Left cardiac atrium (tissue), 4 donors: ENCODE measurements at regions not wholly inside any gene's neighbourhood (a gene's known extent, or its start where the extent isn't known, plus 50 kb on each side); places are given as distances from the start of the nearest gene placed in this dataset.

Experiments
- ATAC-seq, 2 donors: fragments of 200-7000 bp; cut with Tn5 transposase; one replicate each; pipeline ENCODE4 v1.9.1; 2020; ENCODE audit warnings: mild to moderate bottlenecking in 2 of 2, moderate library complexity in 2 of 2
- DNase-seq: peaks from one replicate; pipeline ENCODE4 v3.0.0-alpha.2; 2020
- intact Hi-C, 2 donors: fragments of 100-400 bp; cut with DNase I; formaldehyde crosslinking; loops; one replicate each; pipeline versions ENCODE4 v1.14.1 to v1.15.1; 2022 to 2023
- donor health status: DM: no; HTN: yes; CAD: no.
- donor health status: DM: no; HTN: yes; CAD: no; lungs with severe emphysema.
- donor health status: DM: yes; HTN: yes; CAD: no.
- donor health status: Dilated cardiomyopathy.

DNA sequence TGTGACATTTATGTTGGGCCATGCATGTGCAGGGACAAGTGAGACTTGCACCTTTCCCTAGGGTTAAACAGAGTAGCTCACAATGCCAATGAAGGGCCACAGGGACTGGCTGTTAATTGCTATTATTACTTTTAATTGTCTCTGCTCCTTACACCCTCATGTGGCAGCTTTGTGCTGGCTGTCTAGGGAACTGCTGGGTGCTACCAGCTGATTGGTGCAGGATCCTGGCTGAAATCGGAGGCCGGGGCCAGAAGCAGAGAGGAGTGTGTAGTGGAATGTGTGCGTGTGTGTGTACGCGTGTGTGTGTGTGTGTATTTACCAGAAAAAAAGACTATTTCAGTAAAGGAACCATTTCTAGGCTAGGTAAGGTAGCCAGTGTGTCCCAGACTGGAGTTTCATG, 302.5 kb downstream of the CTTN start:
- ATAC-seq = no peak
- intact Hi-C loops = no loop called here
- no peak for DNase-seq

DNA sequence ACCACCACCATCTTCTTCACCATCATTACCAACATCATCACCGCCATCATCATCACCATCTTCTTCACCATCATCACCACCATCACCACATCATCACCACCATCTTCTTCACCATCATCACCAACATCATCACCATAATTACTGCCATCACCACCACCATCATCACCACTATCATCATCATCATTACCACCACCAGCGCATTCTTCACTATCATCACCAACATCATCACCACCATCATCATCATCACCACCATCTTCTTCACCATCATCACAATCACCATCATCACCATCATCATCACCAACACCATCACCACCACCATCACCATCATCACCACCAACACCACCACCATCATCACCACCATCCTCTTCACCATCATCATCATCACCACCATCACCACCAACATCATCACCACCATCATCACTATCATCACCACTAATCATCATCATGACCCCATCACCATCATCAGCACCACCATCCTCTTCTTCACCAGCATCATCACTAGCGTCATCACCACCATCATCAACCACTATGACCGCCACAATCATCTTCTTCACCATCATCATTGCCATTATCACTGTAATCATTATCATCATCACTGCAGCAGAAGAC, 303.8 kb downstream of the CTTN start:
- intact Hi-C loops = no loop called here
- DNase-seq (no peak), ATAC-seq (no peak)

DNA sequence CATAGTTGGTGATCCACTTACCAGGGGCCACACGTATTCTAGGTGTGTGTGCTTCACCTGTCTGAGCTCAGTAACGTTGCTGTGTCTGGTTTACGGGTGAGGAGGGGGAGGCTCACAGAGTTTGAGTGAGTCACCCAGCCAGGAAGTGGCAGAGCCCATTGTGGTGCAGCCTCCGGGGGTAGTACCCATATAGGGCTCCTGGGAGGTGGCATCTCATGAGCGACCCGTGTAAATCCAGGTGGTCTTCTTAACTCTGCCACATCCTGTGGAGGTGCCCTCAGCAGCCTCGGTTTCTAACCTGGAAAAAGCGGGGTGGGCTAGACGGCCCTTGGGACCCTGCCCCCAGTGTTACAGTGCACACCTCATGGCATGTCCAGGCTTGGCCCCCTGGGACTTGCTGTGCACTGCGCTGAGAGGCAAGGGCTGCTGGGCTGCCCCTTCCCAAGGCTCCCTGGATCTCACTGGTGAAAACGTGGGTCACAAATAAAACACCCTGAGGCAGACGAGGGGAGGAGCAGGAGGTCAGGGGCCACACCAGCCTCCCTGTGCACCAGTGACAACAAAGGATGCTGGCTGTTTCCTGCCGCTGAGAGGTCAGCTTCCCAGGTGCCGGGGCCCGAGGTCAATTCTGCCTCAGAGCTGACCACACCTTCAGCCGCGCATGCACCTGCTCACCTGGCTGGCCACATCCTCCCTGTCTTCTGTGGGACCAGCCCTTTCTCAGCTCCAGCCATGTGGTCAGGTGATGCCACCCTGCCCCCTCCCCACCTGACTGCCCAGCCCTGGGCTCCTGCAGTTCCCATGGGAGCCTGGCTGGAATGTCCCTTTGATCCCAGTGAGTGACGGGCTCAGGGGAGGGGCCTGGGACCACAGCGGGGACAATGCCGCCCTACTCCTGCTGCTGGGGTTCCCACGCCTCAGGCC, 305.1 kb downstream of the CTTN start:
- intact Hi-C loops = no loop called here
- DNase-seq (no peak), ATAC-seq (no peak)

DNA sequence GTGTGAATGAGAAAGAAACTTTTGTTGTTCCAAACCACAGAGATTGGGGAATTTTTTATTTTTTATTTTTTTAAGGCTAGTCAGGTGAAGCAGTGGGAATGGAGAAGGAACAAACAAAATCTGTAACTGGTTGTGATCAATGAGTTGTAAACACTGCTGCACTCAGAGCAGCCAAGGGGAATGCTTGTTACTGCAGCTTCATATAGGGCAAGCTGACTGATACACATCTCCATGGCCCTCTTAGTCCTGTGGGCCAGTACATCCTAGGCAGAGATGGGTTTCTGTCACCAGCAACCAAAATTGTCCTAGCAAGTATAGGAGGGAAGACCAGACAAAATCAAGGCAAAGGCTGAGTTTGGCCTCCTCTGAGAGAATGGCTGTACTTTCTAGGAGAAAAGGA, 306.8 kb downstream of the CTTN start:
- no peak for ATAC-seq
- no peak for DNase-seq
- intact Hi-C loops = no loop called here

DNA sequence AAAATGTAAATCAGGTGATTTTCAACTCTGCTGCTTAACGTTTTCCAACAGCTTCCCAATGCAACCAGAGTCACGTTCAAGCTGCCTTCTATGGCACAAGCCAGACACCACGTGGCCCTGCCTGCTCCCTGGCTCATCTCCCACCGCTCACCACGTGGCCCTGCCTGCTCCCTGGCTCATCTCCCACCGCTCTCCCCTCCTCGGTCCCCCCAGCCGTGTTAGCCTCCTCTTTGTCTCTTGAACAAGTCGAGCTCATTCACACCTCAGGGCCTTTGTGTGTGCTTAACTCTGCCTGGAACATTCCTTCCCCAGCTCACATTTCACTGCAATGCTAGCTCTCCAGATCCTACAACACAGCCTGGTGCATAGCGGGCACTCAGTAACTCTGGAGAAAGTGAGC, 307.6 kb downstream of the CTTN start:
- intact Hi-C loops = no loop called here
- DNase-seq = no peak
- ATAC-seq = no peak

DNA sequence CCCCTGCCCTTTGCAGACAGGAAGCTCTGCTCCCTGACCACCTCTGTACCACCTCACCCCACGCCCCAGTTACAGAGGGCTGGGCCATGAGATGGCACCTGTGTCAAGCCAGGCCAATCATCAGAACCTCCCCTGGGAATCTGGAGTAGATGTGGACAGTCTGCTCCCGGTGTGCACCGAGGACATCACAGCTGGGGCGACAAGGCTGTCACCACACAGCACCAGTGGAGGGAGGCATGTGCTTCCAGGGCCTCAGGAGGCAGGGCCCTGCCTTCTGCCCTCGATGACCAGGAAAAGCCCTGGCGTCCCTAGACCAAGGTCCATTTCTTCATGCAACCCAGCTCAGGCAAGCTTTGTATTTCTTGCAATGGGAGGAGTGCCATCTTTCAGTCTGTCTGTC, 309.5 kb downstream of the CTTN start:
- no peak for ATAC-seq
- intact Hi-C loops = no loop called here
- no peak for DNase-seq

DNA sequence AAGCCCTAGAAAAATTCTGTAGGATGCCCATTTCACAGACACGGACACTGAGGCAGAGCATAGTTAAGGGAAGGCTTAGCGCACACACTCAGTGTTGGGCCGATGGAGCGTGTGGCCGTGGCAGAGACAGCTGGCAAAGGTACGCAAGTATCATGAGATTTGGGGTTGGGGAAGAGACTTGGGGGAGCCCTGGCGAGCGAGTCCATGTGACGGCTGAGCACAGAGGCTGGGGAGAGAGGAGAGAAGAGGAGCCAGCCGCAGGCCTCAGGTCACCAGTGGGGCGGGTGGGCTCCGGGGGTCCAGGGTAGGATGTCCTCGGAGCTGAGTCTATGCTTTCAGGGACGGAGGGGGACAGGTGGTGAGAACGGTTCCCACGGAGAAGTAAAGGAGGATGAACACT, 311.3 kb downstream of the CTTN start:
- no peak for ATAC-seq
- intact Hi-C loops = no loop called here
- no peak for DNase-seq

DNA sequence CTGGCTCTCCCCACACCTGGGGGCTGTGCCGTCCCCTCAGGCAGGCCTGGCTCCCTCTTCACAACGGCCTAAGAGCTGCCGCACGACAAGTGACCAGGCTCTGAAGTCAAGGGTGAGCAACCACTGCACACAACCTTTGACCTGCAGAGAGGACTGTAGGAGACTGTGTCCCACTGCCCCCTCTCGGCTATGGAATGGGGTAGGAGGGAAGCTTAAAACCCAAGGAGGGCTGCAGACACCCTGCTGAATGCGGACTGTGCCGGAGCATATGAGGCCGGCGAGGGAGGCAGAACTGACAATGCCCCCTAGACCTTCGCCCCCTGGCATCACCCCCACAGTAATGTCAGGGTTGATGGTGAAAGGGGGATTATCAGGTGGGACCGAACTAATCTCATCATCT, 311.9 kb downstream of the CTTN start:
- ATAC-seq (no peak), DNase-seq (no peak)
- intact Hi-C loops = no loop called here

DNA sequence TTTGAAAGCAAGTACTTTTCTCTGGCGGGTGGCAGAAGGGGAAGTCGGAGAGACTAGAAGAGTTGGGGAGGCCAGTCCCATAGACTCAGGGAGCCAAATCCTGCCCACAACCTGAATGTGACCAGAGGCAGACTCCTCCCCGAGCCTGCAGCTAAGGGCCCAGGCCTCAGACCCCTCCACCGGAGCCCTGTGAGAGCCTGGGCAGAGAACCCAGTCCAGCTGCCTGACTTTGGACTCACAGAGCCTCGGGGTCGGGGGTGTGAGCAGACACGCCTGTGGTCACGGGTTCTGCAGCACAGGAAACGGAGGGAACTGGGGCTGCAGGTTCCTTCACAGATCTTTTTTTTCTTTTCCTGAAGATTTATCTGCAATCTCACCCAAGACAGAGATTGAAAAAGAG, 312.3 kb downstream of the CTTN start:
- ATAC-seq = no peak
- intact Hi-C loops = no loop called here
- DNase-seq = no peak

DNA sequence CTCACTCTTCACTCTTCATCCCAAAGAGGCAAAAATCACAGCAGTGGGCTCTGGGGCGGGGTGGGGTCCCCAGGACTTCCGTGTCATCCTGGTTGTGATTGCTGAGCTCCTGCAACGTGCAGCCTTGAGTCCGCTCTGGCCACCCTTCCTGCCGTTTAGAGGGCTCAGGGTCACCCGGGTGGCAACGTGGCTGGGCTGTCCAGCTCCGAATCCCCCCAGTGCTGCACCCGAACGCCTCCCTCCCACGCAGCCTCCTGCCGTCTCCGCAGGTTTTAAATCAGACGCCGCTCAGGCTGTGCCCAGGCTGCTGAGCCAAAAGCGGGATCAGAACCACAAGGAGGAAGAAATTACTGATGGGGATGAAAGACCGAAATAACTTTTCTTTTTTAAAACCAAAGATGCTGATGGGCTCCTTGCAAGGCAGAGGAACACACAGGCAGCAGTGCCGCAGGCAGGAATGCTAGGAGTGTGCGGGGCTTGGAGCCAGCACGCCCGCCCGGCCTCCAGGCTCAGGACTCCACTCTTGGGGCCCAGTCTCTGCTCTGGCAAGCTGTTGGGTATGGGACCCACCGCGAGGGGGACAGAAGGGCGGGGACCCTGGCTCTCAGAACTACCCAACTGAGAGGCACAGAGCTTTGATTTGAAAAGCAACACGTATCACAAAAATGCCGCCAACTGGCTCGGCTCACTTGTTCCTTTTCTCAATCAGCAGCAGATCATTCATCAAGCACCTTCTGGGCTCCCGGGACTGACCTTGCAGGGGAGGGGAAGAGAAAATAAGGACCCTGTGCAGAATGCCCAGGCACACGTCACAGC, 313.0 kb downstream of the CTTN start:
- DNase-seq (no peak), ATAC-seq (no peak)
- intact Hi-C loops = no loop called here

DNA sequence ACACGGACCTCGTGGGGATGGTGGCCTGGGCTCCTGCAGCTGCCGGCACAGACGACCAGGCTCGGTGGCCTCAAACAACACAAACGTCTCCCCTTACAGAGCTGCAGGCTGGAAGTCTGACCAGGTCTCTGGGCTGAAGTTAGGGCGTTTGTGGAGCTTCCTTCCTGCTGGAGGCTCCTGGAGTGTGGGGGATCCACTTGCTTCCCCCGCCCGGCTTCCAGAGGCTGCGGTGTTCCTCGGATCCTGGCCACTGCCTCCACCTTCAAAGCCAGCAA, 313.5 kb downstream of the CTTN start:
- DNase-seq = no peak
- ATAC-seq = no peak
- intact Hi-C loops = no loop called here

DNA sequence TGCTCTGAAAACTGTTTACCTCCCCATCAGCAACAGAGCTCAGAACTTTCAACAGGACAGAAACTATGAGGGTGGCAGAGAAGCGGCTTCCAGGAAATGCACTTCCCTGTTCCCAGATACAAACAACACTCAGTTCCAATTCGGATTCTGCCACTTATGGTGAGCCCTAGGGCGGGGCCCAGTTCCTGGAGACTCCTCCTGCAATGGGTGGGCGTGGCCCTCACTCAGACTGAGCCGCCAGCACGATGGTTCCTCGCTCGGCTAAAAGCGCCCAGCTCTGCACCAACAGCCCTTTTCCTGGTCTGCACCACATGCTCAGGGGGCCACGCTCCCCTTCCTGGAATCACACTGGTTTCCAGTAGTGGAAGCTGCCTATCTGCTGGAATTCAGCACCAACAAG, 314.1 kb downstream of the CTTN start:
- intact Hi-C loops = no loop called here
- no peak for ATAC-seq
- DNase-seq = no peak

DNA sequence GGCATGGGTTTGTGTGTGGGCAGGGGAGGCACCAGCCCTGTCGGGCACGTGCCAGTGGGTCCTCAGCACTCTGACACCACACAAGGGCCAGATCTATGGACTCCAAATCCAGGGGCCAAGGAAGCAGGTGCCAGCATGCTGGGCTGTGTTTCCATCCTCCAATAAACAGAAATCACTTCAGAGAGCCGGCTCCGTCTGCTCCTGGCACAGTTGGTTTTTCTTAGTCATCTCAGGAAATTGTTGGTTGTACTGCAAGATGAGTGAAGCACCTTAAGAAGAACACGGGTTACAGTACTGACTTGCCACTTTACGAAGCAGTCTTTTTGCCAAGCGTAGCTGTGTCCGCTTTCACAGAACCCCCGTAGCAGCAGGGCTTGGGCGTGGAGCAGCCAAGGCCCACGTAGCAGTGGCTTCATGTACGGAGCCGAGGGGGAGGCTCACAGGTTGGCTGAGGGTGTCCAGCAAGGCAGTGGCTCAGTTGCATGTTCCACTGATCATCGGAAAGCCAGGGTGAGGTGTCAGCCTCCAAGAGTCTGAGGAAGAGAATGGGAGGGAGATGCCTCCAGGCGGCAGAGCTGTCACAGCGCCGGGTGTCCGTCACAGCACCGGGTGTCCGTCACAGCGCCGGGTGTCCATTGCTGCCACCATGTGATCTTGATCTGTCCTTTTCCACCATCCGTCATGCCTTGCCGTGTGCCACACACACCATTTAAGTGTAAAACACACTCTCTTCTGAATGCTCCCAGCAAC, 314.9 kb downstream of the CTTN start:
- intact Hi-C loops = no loop called here
- ATAC-seq = no peak
- no peak for DNase-seq

DNA sequence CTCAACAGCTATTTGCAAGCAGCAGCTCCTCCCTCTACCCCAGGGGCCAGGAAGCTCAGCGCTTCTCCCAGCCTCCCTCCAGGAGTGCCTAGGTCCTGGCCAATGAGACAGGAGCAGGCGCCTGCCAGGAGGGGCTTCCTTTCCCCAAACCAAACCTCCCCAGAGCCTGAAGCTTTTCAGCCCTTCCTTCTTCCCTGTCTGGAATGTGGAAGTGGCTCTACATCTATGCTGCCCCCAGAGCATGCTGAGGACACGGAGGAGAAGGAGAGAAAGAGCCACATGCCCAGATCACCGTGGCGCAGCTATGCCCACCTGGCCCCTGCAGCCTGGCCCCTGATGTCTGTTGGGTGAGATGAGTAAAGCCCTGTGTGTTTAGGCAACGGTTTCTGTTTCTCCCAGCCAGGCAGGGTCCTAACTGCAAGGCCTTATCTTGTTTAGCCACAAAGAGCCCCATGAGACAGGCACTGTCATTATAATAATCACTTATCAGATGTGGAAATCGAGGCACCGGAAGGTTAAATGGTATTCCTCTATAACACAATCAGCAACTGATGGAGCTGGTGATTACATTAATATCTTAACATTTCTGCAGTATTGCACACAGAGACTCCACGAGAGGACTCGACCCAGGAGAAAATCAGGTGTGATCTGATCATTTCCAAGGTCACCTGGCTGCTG, 315.8 kb downstream of the CTTN start:
- intact Hi-C loops = no loop called here
- no peak for DNase-seq
- ATAC-seq = no peak

DNA sequence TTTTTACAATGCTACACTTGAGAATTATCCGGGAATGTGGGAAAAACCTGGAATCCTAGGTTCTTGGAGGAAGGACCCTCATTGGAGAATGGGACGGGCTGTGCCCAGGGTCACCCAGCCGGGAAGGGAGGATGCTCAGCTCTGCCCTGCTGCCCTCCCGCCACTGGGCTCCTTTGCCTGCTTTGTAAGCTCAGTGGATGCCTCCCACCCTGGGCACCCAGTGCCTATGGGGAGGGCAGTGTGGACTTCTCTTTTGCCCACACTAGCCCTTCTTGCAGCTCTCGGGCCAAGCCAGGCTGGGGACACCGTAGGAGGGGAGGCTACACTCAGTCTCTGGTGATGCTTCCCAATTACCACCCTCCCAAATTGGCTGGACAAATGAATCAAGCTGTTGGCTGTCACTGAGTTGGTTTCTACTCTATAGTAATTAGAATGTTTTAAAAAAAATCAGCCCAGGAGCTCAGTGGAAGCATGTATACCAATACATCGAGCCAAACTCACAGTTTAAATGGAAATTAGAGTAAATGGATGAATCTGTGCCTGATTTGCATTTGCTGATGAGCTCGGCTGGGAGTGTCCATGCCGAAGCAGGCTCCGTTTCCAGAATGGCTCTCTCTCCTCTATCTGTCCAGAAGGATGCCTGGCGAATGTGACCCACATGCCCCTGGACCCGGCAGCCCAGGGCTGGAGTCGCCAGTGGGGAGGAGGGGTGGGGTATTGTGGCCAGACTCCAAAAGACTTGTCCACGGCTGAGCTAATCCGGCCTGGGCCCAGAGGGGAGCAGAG, 317.0 kb downstream of the CTTN start:
- DNase-seq = no peak
- intact Hi-C loops = no loop called here
- no peak for ATAC-seq

DNA sequence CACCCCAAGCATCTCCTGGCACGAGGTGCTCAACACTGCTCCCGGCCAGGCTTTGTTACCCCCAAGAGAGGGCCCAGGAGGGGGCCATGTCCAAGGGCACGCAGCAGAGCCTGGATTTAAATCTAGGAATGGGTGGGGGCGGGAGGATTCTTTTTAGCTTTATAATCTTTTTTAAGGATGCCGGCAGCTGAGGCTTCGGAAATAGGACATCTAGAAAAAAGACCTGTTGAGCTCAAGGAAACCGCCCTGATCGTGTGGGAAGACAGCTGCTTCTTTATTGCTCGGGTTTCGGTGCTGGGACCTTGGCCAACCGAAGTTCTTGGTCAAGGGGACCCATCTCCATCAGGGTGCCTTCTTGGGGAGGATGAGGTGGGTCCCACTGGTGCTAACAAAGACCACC, 317.9 kb downstream of the CTTN start:
- no peak for ATAC-seq
- DNase-seq = no peak
- intact Hi-C loops = no loop called here

DNA sequence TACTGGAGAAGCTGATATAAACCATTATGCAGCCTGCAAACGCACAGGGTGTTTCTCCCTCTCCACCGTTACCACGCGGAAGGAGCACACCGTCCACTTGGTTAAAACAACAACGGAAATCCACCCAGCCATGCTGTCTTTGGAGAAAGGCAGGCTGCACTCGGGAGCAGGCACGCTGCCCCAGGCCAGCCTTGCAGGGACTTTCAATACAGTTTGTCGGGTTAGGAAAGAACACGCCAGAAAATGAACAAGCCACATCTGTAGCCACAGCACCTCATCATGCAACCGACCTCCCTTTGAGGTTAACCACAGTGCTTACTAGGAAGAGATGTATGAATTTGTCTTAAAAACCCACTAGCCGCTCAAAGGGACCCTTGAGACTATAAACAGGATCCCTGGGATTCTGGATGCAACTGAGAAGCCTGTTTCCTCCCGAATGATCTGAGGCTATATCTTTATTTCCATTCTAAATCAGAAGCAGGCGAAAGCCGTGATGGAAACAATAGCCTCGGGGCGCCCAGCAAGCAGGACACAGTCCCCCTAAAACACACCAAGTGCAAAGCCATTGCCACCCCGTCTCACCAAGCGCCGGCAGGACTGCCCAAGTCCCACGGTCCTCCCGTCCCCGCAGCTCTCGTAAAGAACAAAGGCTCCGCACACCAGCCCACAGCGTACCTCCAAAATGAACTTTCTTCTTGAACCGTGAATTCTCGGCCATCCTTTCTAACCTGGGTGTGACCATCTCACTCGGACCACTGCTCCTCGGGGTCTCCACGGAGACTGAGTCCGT, 318.9 kb downstream of the CTTN start:
- intact Hi-C loops = no loop called here
- ATAC-seq = no peak
- no peak for DNase-seq
